Gastrocnemius medialis (tissue), 4 donors: ENCODE measurements at regions not wholly inside any gene's neighbourhood (a gene's known extent, or its start where the extent isn't known, plus 50 kb on each side); places are given as distances from the start of the nearest gene placed in this dataset.

Experiments
- ATAC-seq, 2 donors: fragments of 150-250 bp; one replicate each; pipeline ENCODE4 v1.9.1; 2016
- DNase-seq, 2 donors: peaks; one replicate each; pipeline ENCODE4 v3.0.0-alpha.2; 2019
- H3K27ac ChIP-seq, 4 donors: fragments of 200-600 bp; sonication (generic); 1 replicate in 1 of 4; 2 replicates in 3 of 4; pipeline ENCODE4 v1.5.1; 2016 to 2018; ENCODE audit warnings: mild to moderate bottlenecking in 2 of 4, moderate library complexity in 1 of 4
- H3K27me3 ChIP-seq, 3 donors: fragments of 200-600 bp; sonication (generic) in 2 of 3; 1 replicate in 1 of 3; 2 replicates in 2 of 3; pipeline versions ENCODE4 v1.5.1 to v1.6.0; 2016 to 2019; ENCODE audit warnings: mild to moderate bottlenecking in 1 of 3, moderate library complexity in 1 of 3
- H3K36me3 ChIP-seq, 2 donors: fragments of 200-600 bp; sonication (generic) in 1 of 2; one replicate each; pipeline ENCODE4 v1.5.1; 2017 to 2018
- H3K4me1 ChIP-seq, 2 donors: fragments of 200-600 bp; sonication (generic) in 1 of 2; one replicate each; pipeline ENCODE4 v1.5.1; 2016 to 2017; ENCODE audit warnings: mild to moderate bottlenecking in 2 of 2
- H3K4me3 ChIP-seq, 4 donors: fragments of 200-600 bp; sonication (generic) in 3 of 4; 1 replicate in 1 of 4; 2 replicates in 3 of 4; pipeline ENCODE4 v1.5.1; 2016 to 2019; ENCODE audit warnings: mild to moderate bottlenecking in 2 of 4
- H3K9me3 ChIP-seq, 3 donors: fragments of 200-600 bp; sonication (generic) in 2 of 3; 1 replicate in 1 of 3; 2 replicates in 2 of 3; pipeline ENCODE4 v1.5.1; 2016 to 2019
- POLR2A ChIP-seq, 2 donors: fragments of 450-650 bp; IDR thresholded peaks; one replicate each; pipeline ENCODE4 v1.6.1; 2017; ENCODE audit warnings: antibody characterized with exemption in 2 of 2, mild to moderate bottlenecking in 2 of 2, moderate library complexity in 2 of 2
- in situ Hi-C, 4 donors: fragments of 200-750 bp; cut with MboI; loops; one replicate each; pipeline versions ENCODE4 v1.15.0 to v1.8.0; 2017; ENCODE audit warnings: low sequenced_read_pairs in 4 of 4
- intact Hi-C: fragments of 100-400 bp; cut with DNase I; formaldehyde crosslinking; loops from one replicate; pipeline ENCODE4 v1.15.1; 2023; ENCODE audit warnings: low total_unique reads
- TF ChIP-seq, protein P1 (sequence below), 5 experiments: fragments of 450-650 bp in 3 of 5; fragments of 200-600 bp in 2 of 5; sonication (generic) in 2 of 5; IDR thresholded peaks in 4 of 5; conservative IDR thresholded peaks in 1 of 5; 1 replicate in 4 of 5; 2 replicates in 1 of 5; pipeline ENCODE4 v1.5.1; 2016 to 2019; ENCODE audit warnings: antibody characterized with exemption in 5 of 5, mild to moderate bottlenecking in 3 of 5, moderate library complexity in 3 of 5

DNA sequence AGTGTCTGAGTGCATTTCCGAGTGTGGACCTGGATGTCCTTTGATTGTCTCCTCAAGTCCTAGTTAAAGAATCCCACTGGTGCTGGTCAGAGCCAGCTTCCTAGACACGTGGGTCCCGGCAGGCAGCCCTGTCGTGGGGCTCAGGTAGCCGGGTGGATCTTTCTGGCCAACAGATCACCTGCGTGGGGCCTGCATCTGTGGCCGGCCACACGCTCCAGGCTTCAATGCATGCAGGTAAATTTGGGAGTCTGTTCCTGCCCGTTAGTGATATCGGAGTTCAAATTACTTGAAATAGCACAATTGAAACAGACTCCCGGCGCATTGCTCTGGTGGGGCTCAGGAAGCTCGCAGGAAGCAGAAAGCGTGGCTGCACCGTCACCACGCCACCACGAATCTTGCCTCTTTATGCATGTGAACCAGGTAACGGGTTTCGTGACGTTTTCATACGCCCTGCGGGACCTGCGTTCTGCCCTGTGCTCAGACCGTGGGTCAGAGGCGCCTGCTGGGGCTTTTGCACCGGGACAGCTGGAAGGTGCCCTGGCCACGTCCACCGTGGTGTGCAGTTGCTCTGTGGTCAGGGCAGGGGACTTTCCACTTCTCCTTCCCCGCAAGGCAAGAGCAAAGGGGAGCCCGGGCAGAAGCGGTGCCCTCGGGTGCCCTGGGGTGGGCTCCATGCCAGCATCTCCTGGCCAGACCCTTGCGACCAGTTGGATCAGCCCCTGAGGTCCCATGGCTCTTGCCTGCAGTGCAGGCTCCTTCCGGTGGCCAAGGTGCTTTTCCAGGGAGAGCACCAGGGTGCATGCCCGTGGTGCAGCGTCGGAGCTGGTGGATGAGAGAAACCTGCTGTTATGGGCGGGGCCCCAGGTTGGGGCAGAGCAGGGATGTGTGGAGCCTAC, 803.5 kb downstream of the BRD1 start:
- Histone ChIP-seq H3K4me3 (no peak overlapping the region), H3K4me1 (no peaks in the 10 kb centered on the region), H3K9me3 (no peaks in the 10 kb centered on the region), H3K27me3 (peaks cover 0 to 4% (median 0%) of the 10 kb centered on the region in 3 donors), H3K27ac (no peak overlapping the region), H3K36me3 (no peaks in the 10 kb centered on the region)
- intact Hi-C loops, result no loop called here
- no peak for TF ChIP-seq POLR2A (IDR thresholded peaks at IDR 0.05)
- TF ChIP-seq, protein P1, sequence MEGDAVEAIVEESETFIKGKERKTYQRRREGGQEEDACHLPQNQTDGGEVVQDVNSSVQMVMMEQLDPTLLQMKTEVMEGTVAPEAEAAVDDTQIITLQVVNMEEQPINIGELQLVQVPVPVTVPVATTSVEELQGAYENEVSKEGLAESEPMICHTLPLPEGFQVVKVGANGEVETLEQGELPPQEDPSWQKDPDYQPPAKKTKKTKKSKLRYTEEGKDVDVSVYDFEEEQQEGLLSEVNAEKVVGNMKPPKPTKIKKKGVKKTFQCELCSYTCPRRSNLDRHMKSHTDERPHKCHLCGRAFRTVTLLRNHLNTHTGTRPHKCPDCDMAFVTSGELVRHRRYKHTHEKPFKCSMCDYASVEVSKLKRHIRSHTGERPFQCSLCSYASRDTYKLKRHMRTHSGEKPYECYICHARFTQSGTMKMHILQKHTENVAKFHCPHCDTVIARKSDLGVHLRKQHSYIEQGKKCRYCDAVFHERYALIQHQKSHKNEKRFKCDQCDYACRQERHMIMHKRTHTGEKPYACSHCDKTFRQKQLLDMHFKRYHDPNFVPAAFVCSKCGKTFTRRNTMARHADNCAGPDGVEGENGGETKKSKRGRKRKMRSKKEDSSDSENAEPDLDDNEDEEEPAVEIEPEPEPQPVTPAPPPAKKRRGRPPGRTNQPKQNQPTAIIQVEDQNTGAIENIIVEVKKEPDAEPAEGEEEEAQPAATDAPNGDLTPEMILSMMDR (IDR thresholded peaks at IDR 0.05 in 4 of 5, conservative IDR thresholded peaks at IDR 0.05 in 1 of 5), result no peak
- in situ Hi-C loops, result no loop called here
- DNase-seq (no peak), ATAC-seq (no peak)

DNA sequence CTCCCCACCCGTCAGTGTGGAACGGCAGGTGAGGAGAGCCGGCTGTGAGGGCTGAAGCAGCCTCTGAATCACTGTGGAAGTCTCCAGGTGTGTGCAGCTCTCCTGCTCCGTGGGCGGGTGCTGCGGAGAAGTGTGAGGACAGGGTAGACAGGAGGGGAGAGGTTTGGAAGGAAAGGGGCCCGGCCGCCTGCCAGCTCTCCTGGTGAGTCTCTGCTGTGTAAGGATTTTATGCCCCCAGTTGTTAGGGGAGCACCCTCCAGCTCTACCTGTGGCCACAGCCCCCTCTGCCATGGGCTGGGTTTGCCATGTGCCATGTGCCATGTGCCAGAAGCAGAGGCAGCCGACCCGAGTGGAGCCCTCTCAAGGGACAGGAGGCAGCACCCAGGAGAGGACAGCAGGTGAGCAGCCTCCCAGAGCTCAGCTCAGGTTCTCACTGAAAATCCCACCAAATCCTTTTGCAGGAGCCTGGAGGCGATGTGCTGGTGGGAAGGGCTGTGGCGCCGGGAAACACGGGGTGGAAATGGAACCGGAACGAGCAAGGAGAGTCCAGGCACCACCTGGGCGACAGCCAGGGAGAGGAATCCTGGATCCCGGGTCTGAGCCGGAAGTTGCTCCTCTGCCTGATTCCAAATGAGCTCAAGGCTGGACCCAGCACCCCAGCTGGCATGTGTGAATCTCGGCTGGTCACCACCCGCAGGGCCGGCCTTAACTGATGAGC, 804.4 kb downstream of the BRD1 start:
- H3K9me3 ChIP-seq, result no peaks in the 10 kb centered on the region
- intact Hi-C loops, result no loop called here
- ATAC-seq, result no peak
- H3K4me1 ChIP-seq, result no peaks in the 10 kb centered on the region
- TF ChIP-seq POLR2A (IDR thresholded peaks at IDR 0.05), result no peak
- TF ChIP-seq, protein P1 (IDR thresholded peaks at IDR 0.05 in 4 of 5, conservative IDR thresholded peaks at IDR 0.05 in 1 of 5), result no peak
- no peak overlapping the region for H3K4me3 ChIP-seq
- H3K36me3 ChIP-seq, result no peaks in the 10 kb centered on the region
- in situ Hi-C loops, result no loop called here
- H3K27me3 ChIP-seq, result peaks cover 0 to 4% (median 0%) of the 10 kb centered on the region in 3 donors
- no peak overlapping the region for H3K27ac ChIP-seq
- no peak for DNase-seq

DNA sequence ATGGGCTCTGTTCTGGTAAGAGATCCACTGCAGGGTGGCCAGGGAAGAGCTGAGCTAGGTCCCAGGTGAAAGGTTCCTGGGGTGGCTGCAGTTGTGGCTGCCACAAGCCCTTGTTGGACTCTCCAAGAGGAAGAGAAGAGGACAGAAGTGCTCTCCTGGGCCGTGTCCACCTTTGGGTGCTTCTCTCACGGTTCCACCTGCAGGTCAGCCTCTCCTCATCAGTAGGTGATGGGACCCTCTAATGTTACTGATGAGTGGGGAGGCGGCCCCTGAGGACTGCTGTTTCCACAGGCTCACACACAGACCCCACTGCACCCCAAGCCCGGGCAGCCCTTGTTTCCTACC, 804.9 kb downstream of the BRD1 start:
- no peak overlapping the region for H3K27ac ChIP-seq
- H3K36me3 ChIP-seq, result no peaks in the 10 kb centered on the region
- H3K4me3 ChIP-seq, result no peak overlapping the region
- intact Hi-C loops, result no loop called here
- H3K27me3 ChIP-seq, result peaks cover 0 to 4% (median 0%) of the 10 kb centered on the region in 3 donors
- DNase-seq (no peak), ATAC-seq (no peak)
- no peak for TF ChIP-seq POLR2A (IDR thresholded peaks at IDR 0.05)
- TF ChIP-seq, protein P1 (IDR thresholded peaks at IDR 0.05 in 4 of 5, conservative IDR thresholded peaks at IDR 0.05 in 1 of 5), result no peak
- no peaks in the 10 kb centered on the region for H3K9me3 ChIP-seq
- no peaks in the 10 kb centered on the region for H3K4me1 ChIP-seq
- in situ Hi-C loops, result no loop called here

DNA sequence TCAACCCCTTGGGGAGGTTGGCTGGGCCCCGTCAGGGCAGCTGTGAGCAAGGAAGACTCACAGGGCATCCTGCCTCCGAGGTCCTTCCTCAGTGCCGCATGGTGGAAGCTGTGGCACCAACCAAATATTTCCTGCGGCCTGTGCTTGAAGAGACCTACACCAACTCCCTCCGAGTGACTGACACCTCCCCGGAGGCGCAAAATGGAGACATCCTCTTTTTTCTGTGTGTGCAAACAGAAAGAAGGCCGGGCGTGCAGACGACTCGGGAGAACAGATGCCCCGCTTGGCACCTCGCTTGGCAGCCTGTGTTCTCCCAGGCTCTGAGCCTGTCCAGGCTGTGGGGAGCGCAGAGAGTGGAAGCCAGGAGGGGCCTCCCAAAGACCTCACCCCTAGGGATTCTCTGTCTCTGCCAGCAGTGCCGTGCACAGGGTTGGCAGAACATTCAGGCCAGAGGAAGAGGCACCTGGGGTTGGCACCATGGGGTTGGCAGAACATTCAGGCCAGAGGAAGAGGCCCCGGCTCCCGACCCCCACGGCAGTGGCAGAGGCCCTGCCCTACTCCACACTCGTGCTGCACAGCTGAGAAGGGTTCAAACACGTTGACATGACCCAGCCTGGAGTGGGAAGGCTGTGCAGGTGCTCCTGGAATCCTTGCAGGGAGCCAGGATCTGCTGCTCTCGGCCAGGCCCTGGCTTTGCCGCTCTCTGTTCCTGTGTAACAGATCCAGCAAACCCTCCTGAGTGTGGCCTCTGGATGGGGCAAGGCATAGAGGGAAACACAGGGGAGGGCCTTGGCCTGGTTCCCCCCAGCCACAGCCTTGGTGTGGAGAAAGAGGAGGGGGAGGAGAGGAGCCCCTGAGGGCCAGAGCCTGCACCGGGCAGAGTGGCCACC, 805.5 kb downstream of the BRD1 start:
- H3K9me3 ChIP-seq, result no peaks in the 10 kb centered on the region
- intact Hi-C loops, result no loop called here
- H3K27ac ChIP-seq, result no peak overlapping the region
- H3K36me3 ChIP-seq, result no peaks in the 10 kb centered on the region
- in situ Hi-C loops, result no loop called here
- H3K4me3 ChIP-seq, result no peak overlapping the region
- H3K4me1 ChIP-seq, result no peaks in the 10 kb centered on the region
- ATAC-seq, result no peak
- DNase-seq, result no peak
- peaks cover 0 to 4% (median 0%) of the 10 kb centered on the region in 3 donors for H3K27me3 ChIP-seq
- TF ChIP-seq POLR2A (IDR thresholded peaks at IDR 0.05), result no peak
- TF ChIP-seq, protein P1 (IDR thresholded peaks at IDR 0.05 in 4 of 5, conservative IDR thresholded peaks at IDR 0.05 in 1 of 5), result no peak
